GM12878 (cell line): ENCODE measurements at regions not wholly inside any gene's neighbourhood (a gene's known extent, or its start where the extent isn't known, plus 50 kb on each side); places are given as distances from the start of the nearest gene placed in this dataset.

Experiments
- FOS ChIP-seq: IDR thresholded peaks from 3 replicates; pipeline ENCODE4 v1.6.1; 2011; ENCODE audit warnings: borderline replicate concordance; ENCODE audit not compliant: insufficient read length; ENCODE audit errors: extremely low read depth
- POLR2A ChIP-seq: IDR thresholded peaks from 2 replicates; pipeline ENCODE4 v1.6.1; 2011; ENCODE audit warnings: low read depth, mild to moderate bottlenecking, low read length
- YY1 ChIP-seq: IDR thresholded peaks from 2 replicates; pipeline ENCODE4 v1.6.1; 2011; ENCODE audit warnings: low read depth, mild to moderate bottlenecking, low read length
- TF ChIP-seq, protein P1 (sequence below): fragments of 450-650 bp; IDR thresholded peaks from 2 replicates; pipeline ENCODE4 v1.6.1; 2017; ENCODE audit warnings: low read depth, mild to moderate bottlenecking, moderate library complexity
- TF ChIP-seq, protein P2 (sequence below): fragments of 450-650 bp; IDR thresholded peaks from 2 replicates; pipeline ENCODE4 v1.6.1; 2016; ENCODE audit warnings: mild to moderate bottlenecking
- TF ChIP-seq, protein P3 (sequence below): fragments of 450-650 bp; formaldehyde crosslinking; IDR thresholded peaks from 2 replicates; pipeline ENCODE4 v1.5.0; 2022; ENCODE audit warnings: mild to moderate bottlenecking, missing genetic modification characterization

DNA sequence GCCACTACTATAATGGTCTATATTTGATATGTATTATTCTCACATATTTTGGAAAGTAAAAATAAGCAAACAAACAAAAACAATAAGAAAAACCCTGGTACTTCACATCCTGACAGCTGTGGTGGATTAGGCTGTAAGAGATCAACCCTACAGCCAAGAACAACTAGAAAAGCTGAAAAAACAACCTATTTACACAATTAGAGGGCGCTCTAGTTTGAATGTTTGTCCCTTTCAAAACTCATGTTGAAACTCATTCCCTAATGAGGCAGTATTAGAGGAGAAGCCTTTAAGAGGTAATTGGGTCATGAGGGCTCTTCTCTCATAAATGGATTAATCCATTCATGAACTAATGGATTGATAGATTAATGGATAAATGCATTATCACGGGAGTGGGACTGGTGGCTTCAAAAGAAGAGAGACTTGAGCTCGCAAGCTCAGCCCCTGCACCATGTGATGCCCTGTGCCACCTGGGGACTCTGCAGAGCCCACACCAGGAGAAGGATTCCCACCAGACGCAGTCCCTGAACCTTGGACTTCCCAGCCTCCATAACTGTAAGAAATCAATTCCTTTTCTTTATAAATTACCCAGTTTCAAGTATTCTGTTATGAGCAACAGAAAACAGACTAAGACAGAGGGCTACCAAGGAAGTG, 733.9 kb upstream of the ARGLU1 start:
- TF ChIP-seq, protein P1, sequence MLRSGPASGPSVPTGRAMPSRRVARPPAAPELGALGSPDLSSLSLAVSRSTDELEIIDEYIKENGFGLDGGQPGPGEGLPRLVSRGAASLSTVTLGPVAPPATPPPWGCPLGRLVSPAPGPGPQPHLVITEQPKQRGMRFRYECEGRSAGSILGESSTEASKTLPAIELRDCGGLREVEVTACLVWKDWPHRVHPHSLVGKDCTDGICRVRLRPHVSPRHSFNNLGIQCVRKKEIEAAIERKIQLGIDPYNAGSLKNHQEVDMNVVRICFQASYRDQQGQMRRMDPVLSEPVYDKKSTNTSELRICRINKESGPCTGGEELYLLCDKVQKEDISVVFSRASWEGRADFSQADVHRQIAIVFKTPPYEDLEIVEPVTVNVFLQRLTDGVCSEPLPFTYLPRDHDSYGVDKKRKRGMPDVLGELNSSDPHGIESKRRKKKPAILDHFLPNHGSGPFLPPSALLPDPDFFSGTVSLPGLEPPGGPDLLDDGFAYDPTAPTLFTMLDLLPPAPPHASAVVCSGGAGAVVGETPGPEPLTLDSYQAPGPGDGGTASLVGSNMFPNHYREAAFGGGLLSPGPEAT: no peak
- TF ChIP-seq, protein P2, sequence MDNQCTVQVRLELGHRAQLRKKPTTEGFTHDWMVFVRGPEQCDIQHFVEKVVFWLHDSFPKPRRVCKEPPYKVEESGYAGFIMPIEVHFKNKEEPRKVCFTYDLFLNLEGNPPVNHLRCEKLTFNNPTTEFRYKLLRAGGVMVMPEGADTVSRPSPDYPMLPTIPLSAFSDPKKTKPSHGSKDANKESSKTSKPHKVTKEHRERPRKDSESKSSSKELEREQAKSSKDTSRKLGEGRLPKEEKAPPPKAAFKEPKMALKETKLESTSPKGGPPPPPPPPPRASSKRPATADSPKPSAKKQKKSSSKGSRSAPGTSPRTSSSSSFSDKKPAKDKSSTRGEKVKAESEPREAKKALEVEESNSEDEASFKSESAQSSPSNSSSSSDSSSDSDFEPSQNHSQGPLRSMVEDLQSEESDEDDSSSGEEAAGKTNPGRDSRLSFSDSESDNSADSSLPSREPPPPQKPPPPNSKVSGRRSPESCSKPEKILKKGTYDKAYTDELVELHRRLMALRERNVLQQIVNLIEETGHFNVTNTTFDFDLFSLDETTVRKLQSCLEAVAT: no peak
- TF ChIP-seq, protein P3, sequence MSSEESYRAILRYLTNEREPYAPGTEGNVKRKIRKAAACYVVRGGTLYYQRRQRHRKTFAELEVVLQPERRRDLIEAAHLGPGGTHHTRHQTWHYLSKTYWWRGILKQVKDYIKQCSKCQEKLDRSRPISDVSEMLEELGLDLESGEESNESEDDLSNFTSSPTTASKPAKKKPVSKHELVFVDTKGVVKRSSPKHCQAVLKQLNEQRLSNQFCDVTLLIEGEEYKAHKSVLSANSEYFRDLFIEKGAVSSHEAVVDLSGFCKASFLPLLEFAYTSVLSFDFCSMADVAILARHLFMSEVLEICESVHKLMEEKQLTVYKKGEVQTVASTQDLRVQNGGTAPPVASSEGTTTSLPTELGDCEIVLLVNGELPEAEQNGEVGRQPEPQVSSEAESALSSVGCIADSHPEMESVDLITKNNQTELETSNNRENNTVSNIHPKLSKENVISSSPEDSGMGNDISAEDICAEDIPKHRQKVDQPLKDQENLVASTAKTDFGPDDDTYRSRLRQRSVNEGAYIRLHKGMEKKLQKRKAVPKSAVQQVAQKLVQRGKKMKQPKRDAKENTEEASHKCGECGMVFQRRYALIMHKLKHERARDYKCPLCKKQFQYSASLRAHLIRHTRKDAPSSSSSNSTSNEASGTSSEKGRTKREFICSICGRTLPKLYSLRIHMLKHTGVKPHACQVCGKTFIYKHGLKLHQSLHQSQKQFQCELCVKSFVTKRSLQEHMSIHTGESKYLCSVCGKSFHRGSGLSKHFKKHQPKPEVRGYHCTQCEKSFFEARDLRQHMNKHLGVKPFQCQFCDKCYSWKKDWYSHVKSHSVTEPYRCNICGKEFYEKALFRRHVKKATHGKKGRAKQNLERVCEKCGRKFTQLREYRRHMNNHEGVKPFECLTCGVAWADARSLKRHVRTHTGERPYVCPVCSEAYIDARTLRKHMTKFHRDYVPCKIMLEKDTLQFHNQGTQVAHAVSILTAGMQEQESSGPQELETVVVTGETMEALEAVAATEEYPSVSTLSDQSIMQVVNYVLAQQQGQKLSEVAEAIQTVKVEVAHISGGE: no peak
- TF ChIP-seq POLR2A: no peak
- TF ChIP-seq YY1: no peak
- TF ChIP-seq FOS: no peak
